ENCODE measurements at regions not wholly inside any gene's neighbourhood (a gene's known extent, or its start where the extent isn't known, plus 50 kb on each side); places are given as distances from the start of the nearest gene placed in this dataset.

- Mint-ChIP-seq H3K36me3 (no peaks in the 10 kb centered on the region), H3K9me3 (no peaks in the 10 kb centered on the region), H3K4me3 (no peak overlapping the region), H3K27ac (no peak overlapping the region), H3K4me1 (no peaks in the 10 kb centered on the region), H3K27me3 (ENCODE audit: low read depth) (no peaks in the 10 kb centered on the region)
- ChIA-PET POLR2A (no interaction called here), CTCF (no interaction called here)
- TF ChIP-seq HMGXB4 (CRISPR knock-in tag; IDR thresholded peaks at IDR 0.05) (no peak), ZBTB43 (CRISPR knock-in tag; IDR thresholded peaks at IDR 0.05) (no peak), ZNF121 (CRISPR knock-in tag; IDR thresholded peaks at IDR 0.05) (no peak), FOXP4 (CRISPR knock-in tag; IDR thresholded peaks at IDR 0.05) (no peak), ZNF232 (CRISPR knock-in tag; IDR thresholded peaks at IDR 0.05) (no peak), ATF1 (CRISPR knock-in tag; IDR thresholded peaks at IDR 0.05) (no peak), OVOL2 (CRISPR knock-in tag; IDR thresholded peaks at IDR 0.05; ENCODE audit: borderline replicate concordance) (no peak), ZNF425 (CRISPR knock-in tag; conservative IDR thresholded peaks at IDR 0.05) (no peak), USF1 (CRISPR knock-in tag; IDR thresholded peaks at IDR 0.05) (no peak), CBFB (CRISPR knock-in tag; IDR thresholded peaks at IDR 0.05; ENCODE audit: low read depth) (no peak), ETV6 (CRISPR knock-in tag; IDR thresholded peaks at IDR 0.05) (no peak), TEAD1 (CRISPR knock-in tag; IDR thresholded peaks at IDR 0.05) (no peak), ZNF396 (CRISPR knock-in tag; IDR thresholded peaks at IDR 0.05; ENCODE audit: borderline replicate concordance) (no peak), JAZF1 (CRISPR knock-in tag; IDR thresholded peaks at IDR 0.05) (no peak), E2F1 (CRISPR knock-in tag; IDR thresholded peaks at IDR 0.05) (no peak), NR1H2 (CRISPR knock-in tag; IDR thresholded peaks at IDR 0.05) (no peak), MLX (CRISPR knock-in tag; IDR thresholded peaks at IDR 0.05) (no peak)
- DNase-seq (ENCODE audit: low spot score) (no peak), ATAC-seq (no peak)
These were observed 98.9 kb downstream of the HDGFL1 start for GRCh38 chr6:22668307-22668706.

- Mint-ChIP-seq H3K27me3 (ENCODE audit: low read depth) (no peaks in the 10 kb centered on the region), H3K36me3 (no peaks in the 10 kb centered on the region), H3K4me3 (no peak overlapping the region), H3K9me3 (no peaks in the 10 kb centered on the region), H3K27ac (no peak overlapping the region), H3K4me1 (no peaks in the 10 kb centered on the region)
- ATAC-seq, result no peak
- ChIA-PET CTCF (no interaction called here), POLR2A (no interaction called here)
- DNase-seq (ENCODE audit: low spot score), result no peak
- TF ChIP-seq ZNF532 (CRISPR knock-in tag; IDR thresholded peaks at IDR 0.05; ENCODE audit: borderline replicate concordance) (no peak), ETV6 (CRISPR knock-in tag; IDR thresholded peaks at IDR 0.05) (no peak), MXD4 (CRISPR knock-in tag; IDR thresholded peaks at IDR 0.05; ENCODE audit: borderline replicate concordance) (no peak), MLX (CRISPR knock-in tag; IDR thresholded peaks at IDR 0.05) (no peak), KAT7 (CRISPR knock-in tag; IDR thresholded peaks at IDR 0.05; ENCODE audit: borderline replicate concordance) (no peak)
These were observed 99.4 kb downstream of the HDGFL1 start for GRCh38 chr6:22668717-22669116.
